ENCODE measurements at regions not wholly inside any gene's neighbourhood (a gene's known extent, or its start where the extent isn't known, plus 50 kb on each side); places are given as distances from the start of the nearest gene placed in this dataset.

GRCh38 chr5:129400395-129400983 is 59.6 kb upstream of the ADAMTS19 start:
- DNase-seq (ENCODE audit: low spot score): no peak

GRCh38 chr5:129405222-129405621 is 54.9 kb upstream of the ADAMTS19 start:
- no peak for DNase-seq (ENCODE audit: low spot score)

- no peak for DNase-seq (ENCODE audit: low spot score)
Observed at GRCh38 chr5:129406440-129406839, 53.7 kb upstream of the ADAMTS19 start.

Measured in mucosa of gallbladder (tissue), 1 donor.